GM12878 (cell line): ENCODE measurements at regions not wholly inside any gene's neighbourhood (a gene's known extent, or its start where the extent isn't known, plus 50 kb on each side); places are given as distances from the start of the nearest gene placed in this dataset.

Source experiments
- IRF3 ChIP-seq: fragments of 450-650 bp; IDR thresholded peaks from 2 replicates; pipeline ENCODE4 v1.6.1; 2014; ENCODE audit warnings: mild to moderate bottlenecking
- MXI1 ChIP-seq: fragments of 150-350 bp; IDR thresholded peaks from 2 replicates; pipeline ENCODE4 v1.6.1; 2011; ENCODE audit warnings: low read depth, mild to moderate bottlenecking, inconsistent platforms, low read length, improper control_type of control experiment
- NFYA ChIP-seq: IDR thresholded peaks from 2 replicates; pipeline ENCODE4 v1.6.1; 2011; ENCODE audit warnings: low read depth, mild to moderate bottlenecking, low read length, improper control_type of control experiment, borderline replicate concordance
- POLR2A ChIP-seq: IDR thresholded peaks from 2 replicates; pipeline ENCODE4 v1.6.1; 2011; ENCODE audit warnings: low read depth, mild to moderate bottlenecking, low read length

- TF ChIP-seq NFYA = no peak
- no peak for TF ChIP-seq MXI1
- TF ChIP-seq IRF3 = no peak
- no peak for TF ChIP-seq POLR2A
Observed at GRCh38 chr4:175929932-175930331, 117.9 kb upstream of the GPM6A start.
